Limb (tissue), 2 donors: ENCODE measurements at regions not wholly inside any gene's neighbourhood (a gene's known extent, or its start where the extent isn't known, plus 50 kb on each side); places are given as distances from the start of the nearest gene placed in this dataset.

Experiments
- DNase-seq, 2 donors: peaks; one replicate each; pipeline ENCODE4 v3.0.0-alpha.2; 2016; ENCODE audit errors: extremely low spot score in 2 of 2

GRCh38 chr2:187139469-187139868 is 290.5 kb upstream of the ZSWIM2 start:
- DNase-seq, result no peak

DNA sequence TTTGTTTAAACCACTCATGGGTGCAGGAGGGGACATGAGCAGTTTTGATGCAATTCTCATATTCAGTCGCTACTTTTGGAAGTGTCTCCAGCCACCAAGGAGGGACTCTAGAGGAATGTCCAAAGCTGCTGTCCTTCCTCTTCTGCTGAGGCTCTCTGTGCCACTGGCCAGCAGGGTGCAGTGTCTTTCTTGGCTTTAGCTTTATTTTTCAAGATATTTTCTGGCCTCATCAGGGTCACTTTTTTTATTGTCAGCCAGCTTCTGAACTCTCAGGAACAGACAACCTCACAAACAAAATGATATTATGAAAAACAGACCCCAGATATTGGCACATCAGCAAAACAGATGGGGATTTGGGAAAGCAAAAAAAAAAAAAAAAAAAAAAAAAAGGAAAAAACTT is 289.3 kb upstream of the ZSWIM2 start:
- peak in 1 of 2 donors; percentile 25 for DNase-seq

DNA sequence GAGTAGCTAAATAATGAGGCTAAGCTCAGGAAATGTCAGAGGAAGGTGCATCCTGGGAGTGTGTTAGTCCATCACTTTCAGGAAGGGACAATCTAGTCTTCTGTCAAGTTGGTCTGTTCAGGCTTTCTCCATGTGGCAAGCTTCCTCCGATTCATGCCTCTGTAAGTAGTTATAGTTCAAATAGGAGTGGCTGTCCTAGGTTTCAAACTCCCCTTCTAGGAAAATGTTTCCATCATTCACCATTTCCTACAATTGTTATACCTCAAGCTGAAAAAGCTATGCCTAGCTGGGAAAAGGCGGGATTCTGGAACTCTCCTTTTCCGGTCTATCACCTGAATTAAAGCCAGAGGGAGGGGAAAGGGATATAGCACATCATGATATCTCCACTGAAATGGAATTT is 287.7 kb upstream of the ZSWIM2 start:
- DNase-seq, result no peak

GRCh38 chr2:187134306-187134705 is 285.3 kb upstream of the ZSWIM2 start:
- DNase-seq, result no peak

GRCh38 chr2:187129868-187130267 is 280.9 kb upstream of the ZSWIM2 start:
- DNase-seq, result peak in 1 of 2 donors; percentile 62

GRCh38 chr2:187129306-187129705 is 280.3 kb upstream of the ZSWIM2 start:
- peak in 1 of 2 donors; percentile 37 for DNase-seq

- no peak for DNase-seq
Measured at GRCh38 chr2:187126247-187127005, 277.5 kb upstream of the ZSWIM2 start.

- DNase-seq, result no peak
Measured at GRCh38 chr2:187125318-187125717, 276.3 kb upstream of the ZSWIM2 start.

GRCh38 chr2:187124529-187124928 is 275.6 kb upstream of the ZSWIM2 start:
- no peak for DNase-seq

DNA sequence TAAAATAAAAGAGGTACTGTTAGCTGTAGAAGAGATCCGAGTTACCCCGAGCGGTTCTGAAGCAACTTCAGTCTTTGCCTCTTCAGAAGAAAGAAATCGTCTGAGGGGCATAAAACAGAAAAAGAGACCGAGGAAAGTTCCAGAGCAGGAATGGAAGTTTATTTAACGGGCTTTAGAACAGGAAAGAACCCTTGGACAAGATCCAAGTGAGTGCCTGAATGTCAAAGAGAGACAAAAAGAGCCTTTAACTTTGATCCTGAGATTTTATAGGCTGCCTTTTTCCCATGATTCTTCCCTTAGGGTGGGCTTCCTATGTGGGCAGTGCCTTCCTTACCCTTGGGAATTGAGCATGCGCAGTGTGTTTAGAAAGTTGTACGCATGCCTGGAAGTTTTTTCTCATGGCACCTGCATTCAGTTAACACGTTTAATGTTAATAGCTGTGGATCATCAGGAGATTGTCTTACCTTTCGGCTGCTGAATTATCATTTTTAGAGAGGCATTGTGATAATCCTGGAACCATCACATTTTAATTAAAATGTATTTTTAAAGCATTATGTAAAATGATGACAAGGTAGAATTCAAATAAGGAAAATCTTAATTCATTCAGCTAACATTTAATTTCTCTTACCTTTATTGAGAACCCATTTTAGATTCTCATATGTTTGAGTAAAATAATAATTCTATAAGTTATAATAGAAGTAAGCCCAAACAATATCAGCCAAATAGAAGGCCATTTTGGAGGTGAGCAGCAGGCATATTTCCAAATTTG is 269.5 kb upstream of the ZSWIM2 start:
- no peak for DNase-seq

DNA sequence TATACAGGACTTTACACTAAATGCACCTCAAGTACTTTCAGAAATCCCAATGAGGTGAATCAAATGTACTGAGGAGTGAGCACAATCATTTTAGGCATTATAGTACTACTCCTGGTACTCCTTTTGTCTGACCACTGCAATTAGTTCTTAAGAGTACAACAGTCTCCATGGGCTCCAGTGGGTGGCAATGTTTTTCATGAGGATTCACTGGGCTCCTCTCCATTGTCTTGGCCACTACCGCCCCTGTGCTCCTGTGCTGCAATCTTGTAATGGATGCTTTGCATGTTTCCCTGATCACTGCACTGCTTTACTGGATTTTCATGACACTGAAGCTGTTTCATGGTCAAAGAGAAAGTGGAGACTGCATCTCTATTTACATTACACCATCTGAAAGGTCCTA is 268.5 kb upstream of the ZSWIM2 start:
- DNase-seq, result no peak

- DNase-seq, result no peak
Measured at GRCh38 chr2:187115627-187116026, 266.7 kb upstream of the ZSWIM2 start.

DNA sequence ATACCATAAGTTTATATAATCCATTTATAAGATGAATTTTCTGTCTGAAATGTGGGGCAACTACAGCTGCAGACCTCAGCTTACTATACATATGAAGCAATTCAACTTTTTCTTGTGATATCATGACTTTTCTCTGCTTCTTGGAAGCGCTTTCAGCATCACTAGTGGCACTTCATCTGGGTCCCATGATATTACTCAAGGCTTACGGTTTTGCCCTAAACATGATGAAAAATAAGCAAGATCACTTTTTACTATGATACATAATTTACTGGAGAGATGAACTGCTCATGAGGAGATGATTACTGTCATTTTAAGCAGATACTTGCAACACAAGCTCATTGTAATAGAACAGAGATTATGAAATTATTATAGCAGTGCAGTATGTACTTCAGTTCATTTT is 258.0 kb upstream of the ZSWIM2 start:
- DNase-seq, result no peak

DNA sequence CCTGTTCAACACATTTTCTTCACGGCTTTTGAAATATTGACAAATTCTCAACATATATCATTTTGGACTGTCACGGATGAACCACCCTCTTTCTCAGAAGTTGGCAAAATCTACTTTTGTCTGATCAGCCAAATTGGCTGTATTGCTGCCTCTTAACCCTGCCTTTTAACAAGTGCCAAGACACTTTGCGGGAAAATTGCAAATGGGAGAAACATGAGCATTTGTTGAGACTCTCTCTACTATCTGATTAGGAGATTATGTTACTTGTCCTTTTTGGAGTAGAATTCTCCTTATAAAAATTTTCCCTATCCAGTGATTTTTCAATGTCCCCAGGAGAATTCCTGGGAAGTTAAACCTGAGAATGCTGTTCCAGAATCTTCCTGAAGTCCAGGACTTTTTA is 256.2 kb upstream of the ZSWIM2 start:
- no peak for DNase-seq

GRCh38 chr2:187102381-187102780 is 253.4 kb upstream of the ZSWIM2 start:
- peak in 1 of 2 donors; percentile 54 for DNase-seq

GRCh38 chr2:187098154-187098553 is 249.2 kb upstream of the ZSWIM2 start:
- DNase-seq, result no peak

GRCh38 chr2:187093771-187094412 is 244.9 kb upstream of the ZSWIM2 start:
- DNase-seq, result no peak

DNA sequence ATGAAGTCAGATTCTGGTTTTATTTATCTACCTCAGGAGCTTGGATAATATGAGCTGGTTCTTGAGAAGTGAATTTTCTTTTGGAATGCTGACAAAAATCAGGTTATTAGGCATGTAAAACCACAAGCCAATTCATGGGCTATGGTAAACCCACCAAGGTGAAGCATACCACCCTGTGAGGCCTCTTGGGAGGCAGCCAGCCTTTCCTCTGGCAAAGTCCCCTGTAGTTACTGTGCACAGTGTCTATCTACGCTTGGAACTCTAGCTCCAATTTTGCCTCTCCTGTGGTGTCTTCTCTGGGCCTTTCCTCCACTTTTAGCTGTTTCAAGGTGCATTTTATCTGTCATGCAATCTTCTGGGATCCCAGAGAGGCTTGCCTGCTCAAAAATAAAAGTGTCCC is 242.7 kb upstream of the ZSWIM2 start:
- DNase-seq, result no peak

DNA sequence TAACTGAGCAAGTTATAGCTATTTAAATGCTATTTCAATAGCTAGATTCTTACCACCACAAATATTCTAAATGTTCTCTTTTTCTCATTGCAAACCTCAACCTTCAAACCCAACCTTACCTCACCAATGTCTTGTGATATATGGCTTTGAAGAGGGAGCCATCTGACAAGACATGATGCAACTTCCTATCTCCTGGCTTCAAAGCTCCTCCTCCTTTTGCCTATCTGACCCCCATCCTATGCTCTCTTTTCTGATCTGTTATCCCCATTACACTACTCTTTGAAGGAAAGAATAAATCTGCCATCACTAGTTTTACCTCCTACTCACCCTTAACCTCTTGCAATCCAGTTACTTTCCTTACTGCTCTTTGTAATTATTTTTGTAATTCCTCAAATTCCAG is 235.6 kb upstream of the ZSWIM2 start:
- no peak for DNase-seq

DNA sequence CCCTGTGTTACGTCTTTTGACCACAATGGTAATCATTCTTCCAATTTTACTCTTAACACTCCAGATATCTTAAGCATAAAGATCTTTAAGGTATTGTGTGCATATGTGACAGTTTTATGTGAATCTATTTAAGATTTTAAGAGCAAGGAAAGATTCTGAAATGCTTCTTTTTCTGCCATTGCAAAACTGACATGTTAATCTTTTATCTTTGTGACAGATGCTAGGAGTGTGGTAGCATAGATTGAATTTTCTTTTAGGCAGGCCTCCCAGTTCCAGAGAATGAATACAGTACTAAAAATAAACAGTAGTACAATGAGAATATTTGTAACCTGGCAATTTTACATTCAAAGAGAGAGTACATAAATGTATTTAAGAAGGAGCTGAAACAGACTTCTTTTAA is 232.5 kb upstream of the ZSWIM2 start:
- DNase-seq, result no peak

DNA sequence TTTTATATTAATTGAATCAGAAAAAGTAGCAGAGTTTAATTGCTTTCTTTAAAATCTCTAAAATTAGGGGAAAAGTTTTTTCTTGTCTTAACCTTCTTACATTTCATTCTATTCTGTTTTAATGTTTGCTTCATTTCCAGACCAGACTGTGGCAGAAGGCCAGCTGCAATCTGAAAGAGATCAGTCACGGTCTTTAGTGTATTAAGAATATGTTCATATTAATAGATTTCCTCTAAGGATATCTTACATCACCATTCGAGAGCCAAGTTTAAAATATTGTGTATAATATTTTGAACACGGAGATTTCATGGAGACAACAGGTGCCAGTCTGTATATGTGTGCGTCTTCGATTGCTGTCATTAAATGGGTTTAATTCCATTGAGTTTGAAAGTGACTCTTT is 230.9 kb upstream of the ZSWIM2 start:
- peak; percentile 22 to 36 for DNase-seq

- DNase-seq, result no peak
Measured at GRCh38 chr2:187078297-187078696, 229.3 kb upstream of the ZSWIM2 start.
